ENCODE measurements at regions not wholly inside any gene's neighbourhood (a gene's known extent, or its start where the extent isn't known, plus 50 kb on each side); places are given as distances from the start of the nearest gene placed in this dataset.

- H2BK12ac ChIP-seq (ENCODE audit: low read length), result no peak overlapping the region
- WGBS (ENCODE audit: extremely low coverage, insufficient coverage, insufficient read length), result no CpG with 5 or more reads among the region's 5 CpGs
- H2AK5ac ChIP-seq (ENCODE audit: low read length), result no peak overlapping the region
- H2AFZ ChIP-seq (ENCODE audit: insufficient read depth, low read length, poor library complexity), result no peak overlapping the region
- H2BK5ac ChIP-seq (ENCODE audit: low read depth, low read length, poor library complexity), result no peak overlapping the region
- no peak overlapping the region for H3K23ac ChIP-seq (ENCODE audit: low read length)
- no peaks in the 10 kb centered on the region for H3K9me3 ChIP-seq (ENCODE audit: insufficient read depth, low read depth, low read length)
- no peak for DNase-seq
- H3K4ac ChIP-seq (ENCODE audit: low read depth, low read length), result no peak overlapping the region
- H3K79me1 ChIP-seq (ENCODE audit: low read length), result no peaks in the 10 kb centered on the region
- no peak overlapping the region for H3K27ac ChIP-seq (ENCODE audit: low read depth, low read length)
- H4K8ac ChIP-seq (ENCODE audit: low read depth, low read length), result no peak overlapping the region
- no peak overlapping the region for H3K4me3 ChIP-seq (ENCODE audit: low read depth, low read length)
- H3K4me2 ChIP-seq (ENCODE audit: low read length), result no peak overlapping the region
- H2BK120ac ChIP-seq (ENCODE audit: insufficient read depth, low read length, poor library complexity), result no peak overlapping the region
- no peaks in the 10 kb centered on the region for H3K36me3 ChIP-seq (ENCODE audit: control insufficient read depth in 1 of 2, insufficient read depth in 2 of 2, low read length in 2 of 2)
- no peak overlapping the region for H4K12ac ChIP-seq (ENCODE audit: low read depth, low read length)
- no peak overlapping the region for H3K14ac ChIP-seq (ENCODE audit: low read length)
- H3K4me1 ChIP-seq (ENCODE audit: control insufficient read depth in 1 of 2, insufficient read depth in 2 of 2, low read length in 2 of 2), result peaks cover 0 to 4% of the 10 kb centered on the region in 2 experiments
- H3K79me2 ChIP-seq (ENCODE audit: control insufficient read depth, insufficient read depth, low read length, poor library complexity), result no peaks in the 10 kb centered on the region
- H3K18ac ChIP-seq (ENCODE audit: low read length), result no peak overlapping the region
- no peaks in the 10 kb centered on the region for H3K27me3 ChIP-seq (ENCODE audit: insufficient read depth, low read length)
- H4K91ac ChIP-seq (ENCODE audit: low read depth, low read length), result no peak overlapping the region
- peak overlapping the region; percentile 3 for H3K9ac ChIP-seq (ENCODE audit: low read length)
Measured at GRCh38 chr2:155169317-155169716, 470.8 kb downstream of the KCNJ3 start.

- Histone ChIP-seq H3K79me1 (ENCODE audit: low read length) (no peaks in the 10 kb centered on the region), H3K36me3 (ENCODE audit: control insufficient read depth in 1 of 2, insufficient read depth in 2 of 2, low read length in 2 of 2) (no peaks in the 10 kb centered on the region), H4K8ac (ENCODE audit: low read depth, low read length) (no peak overlapping the region), H3K14ac (ENCODE audit: low read length) (no peak overlapping the region), H4K12ac (ENCODE audit: low read depth, low read length) (no peak overlapping the region), H3K27ac (ENCODE audit: low read depth, low read length) (no peak overlapping the region), H3K9ac (ENCODE audit: low read length) (no peak overlapping the region), H2AFZ (ENCODE audit: insufficient read depth, low read length, poor library complexity) (no peak overlapping the region), H2BK5ac (ENCODE audit: low read depth, low read length, poor library complexity) (no peak overlapping the region), H3K23ac (ENCODE audit: low read length) (no peak overlapping the region), H2BK12ac (ENCODE audit: low read length) (no peak overlapping the region), H3K4me1 (ENCODE audit: control insufficient read depth in 1 of 2, insufficient read depth in 2 of 2, low read length in 2 of 2) (peaks cover 0 to 2% of the 10 kb centered on the region in 2 experiments), H3K4me2 (ENCODE audit: low read length) (no peak overlapping the region), H3K4ac (ENCODE audit: low read depth, low read length) (no peak overlapping the region), H3K27me3 (ENCODE audit: insufficient read depth, low read length) (no peaks in the 10 kb centered on the region), H3K9me3 (ENCODE audit: insufficient read depth, low read depth, low read length) (no peaks in the 10 kb centered on the region), H4K91ac (ENCODE audit: low read depth, low read length) (no peak overlapping the region), H3K4me3 (ENCODE audit: low read depth, low read length) (no peak overlapping the region), H3K79me2 (ENCODE audit: control insufficient read depth, insufficient read depth, low read length, poor library complexity) (no peaks in the 10 kb centered on the region), H3K18ac (ENCODE audit: low read length) (no peak overlapping the region), H2AK5ac (ENCODE audit: low read length) (no peak overlapping the region), H2BK120ac (ENCODE audit: insufficient read depth, low read length, poor library complexity) (no peak overlapping the region)
- whole genome bisulfite sequencing (ENCODE audit: extremely low coverage, insufficient coverage, insufficient read length), result no CpG with 5 or more reads among the region's 1 CpG
- DNase-seq, result no peak
Measured at GRCh38 chr2:155162494-155162893, 464.0 kb downstream of the KCNJ3 start.

- DNase-seq, result no peak
- no peak overlapping the region for H2AK5ac ChIP-seq (ENCODE audit: low read length)
- no peak overlapping the region for H3K4ac ChIP-seq (ENCODE audit: low read depth, low read length)
- H2BK120ac ChIP-seq (ENCODE audit: insufficient read depth, low read length, poor library complexity), result no peak overlapping the region
- no peak overlapping the region for H4K91ac ChIP-seq (ENCODE audit: low read depth, low read length)
- H3K36me3 ChIP-seq (ENCODE audit: control insufficient read depth in 1 of 2, insufficient read depth in 2 of 2, low read length in 2 of 2), result no peaks in the 10 kb centered on the region
- no peak overlapping the region for H3K27ac ChIP-seq (ENCODE audit: low read depth, low read length)
- H3K79me2 ChIP-seq (ENCODE audit: control insufficient read depth, insufficient read depth, low read length, poor library complexity), result no peaks in the 10 kb centered on the region
- H3K14ac ChIP-seq (ENCODE audit: low read length), result no peak overlapping the region
- no peak overlapping the region for H3K18ac ChIP-seq (ENCODE audit: low read length)
- no peak overlapping the region for H3K4me2 ChIP-seq (ENCODE audit: low read length)
- H3K9me3 ChIP-seq (ENCODE audit: insufficient read depth, low read depth, low read length), result no peaks in the 10 kb centered on the region
- no peak overlapping the region for H3K23ac ChIP-seq (ENCODE audit: low read length)
- H3K4me1 ChIP-seq (ENCODE audit: control insufficient read depth in 1 of 2, insufficient read depth in 2 of 2, low read length in 2 of 2), result peaks cover 0 to 3% of the 10 kb centered on the region in 2 experiments
- no peak overlapping the region for H3K4me3 ChIP-seq (ENCODE audit: low read depth, low read length)
- H4K8ac ChIP-seq (ENCODE audit: low read depth, low read length), result no peak overlapping the region
- no peak overlapping the region for H2BK5ac ChIP-seq (ENCODE audit: low read depth, low read length, poor library complexity)
- H2BK12ac ChIP-seq (ENCODE audit: low read length), result no peak overlapping the region
- H2AFZ ChIP-seq (ENCODE audit: insufficient read depth, low read length, poor library complexity), result no peak overlapping the region
- no peak overlapping the region for H4K12ac ChIP-seq (ENCODE audit: low read depth, low read length)
- H3K9ac ChIP-seq (ENCODE audit: low read length), result no peak overlapping the region
- H3K79me1 ChIP-seq (ENCODE audit: low read length), result no peaks in the 10 kb centered on the region
- H3K27me3 ChIP-seq (ENCODE audit: insufficient read depth, low read length), result no peaks in the 10 kb centered on the region
Measured at GRCh38 chr2:155161314-155161713, 462.8 kb downstream of the KCNJ3 start.

GRCh38 chr2:155157711-155158110 is 459.2 kb downstream of the KCNJ3 start:
- no peak overlapping the region for H3K4ac ChIP-seq (ENCODE audit: low read depth, low read length)
- no CpG with 5 or more reads among the region's 2 CpGs for WGBS (ENCODE audit: extremely low coverage, insufficient coverage, insufficient read length)
- no peaks in the 10 kb centered on the region for H3K27me3 ChIP-seq (ENCODE audit: insufficient read depth, low read length)

More at GRCh38 chr2:155157711-155158110, 459.2 kb downstream of the KCNJ3 start:
- Histone ChIP-seq H3K4me3 (ENCODE audit: low read depth, low read length) (no peak overlapping the region), H2AFZ (ENCODE audit: insufficient read depth, low read length, poor library complexity) (no peak overlapping the region), H2AK5ac (ENCODE audit: low read length) (no peak overlapping the region), H3K4me2 (ENCODE audit: low read length) (no peak overlapping the region), H3K9me3 (ENCODE audit: insufficient read depth, low read depth, low read length) (no peaks in the 10 kb centered on the region), H3K9ac (ENCODE audit: low read length) (no peak overlapping the region), H3K79me2 (ENCODE audit: control insufficient read depth, insufficient read depth, low read length, poor library complexity) (no peaks in the 10 kb centered on the region), H2BK120ac (ENCODE audit: insufficient read depth, low read length, poor library complexity) (no peak overlapping the region), H3K4me1 (ENCODE audit: control insufficient read depth in 1 of 2, insufficient read depth in 2 of 2, low read length in 2 of 2) (peaks cover 0 to 3% of the 10 kb centered on the region in 2 experiments), H4K8ac (ENCODE audit: low read depth, low read length) (no peak overlapping the region), H3K23ac (ENCODE audit: low read length) (no peak overlapping the region), H3K36me3 (ENCODE audit: control insufficient read depth in 1 of 2, insufficient read depth in 2 of 2, low read length in 2 of 2) (no peaks in the 10 kb centered on the region), H4K12ac (ENCODE audit: low read depth, low read length) (no peak overlapping the region), H3K79me1 (ENCODE audit: low read length) (no peaks in the 10 kb centered on the region), H2BK5ac (ENCODE audit: low read depth, low read length, poor library complexity) (no peak overlapping the region), H2BK12ac (ENCODE audit: low read length) (no peak overlapping the region), H3K18ac (ENCODE audit: low read length) (no peak overlapping the region), H4K91ac (ENCODE audit: low read depth, low read length) (no peak overlapping the region), H3K14ac (ENCODE audit: low read length) (no peak overlapping the region), H3K27ac (ENCODE audit: low read depth, low read length) (no peak overlapping the region)
- DNase-seq, result no peak
